ENCODE measurements at regions not wholly inside any gene's neighbourhood (a gene's known extent, or its start where the extent isn't known, plus 50 kb on each side); places are given as distances from the start of the nearest gene placed in this dataset.

- Histone ChIP-seq H3K4me1 (ENCODE audit: insufficient read depth) (no peaks in the 10 kb centered on the region), H3K4me3 (no peak overlapping the region), H3K79me2 (replicated peaks; ENCODE audit: insufficient read depth) (no peaks in the 10 kb centered on the region), H3F3A (replicated peaks; ENCODE audit: low read depth) (no peaks in the 10 kb centered on the region), H3K27me3 (ENCODE audit: insufficient read depth) (no peaks in the 10 kb centered on the region), H3K27ac (ENCODE audit: low read depth) (no peak overlapping the region), H4K20me1 (replicated peaks; ENCODE audit: insufficient read depth) (no peaks in the 10 kb centered on the region), H3K9me2 (ENCODE audit: insufficient read depth) (0 out of 2 replicates have a peak, but pooled peaks cover 8% of the 10 kb centered on the region), H3K36me3 (ENCODE audit: insufficient read depth) (no peaks in the 10 kb centered on the region), H2AFZ (no peak overlapping the region), H3K4me2 (no peak overlapping the region)
- DNase-seq (ENCODE audit: low spot score) (no peak), ATAC-seq (no peak)
- no peak for TF ChIP-seq STAT1 (IDR thresholded peaks at IDR 0.05; ENCODE audit: unreplicated experiment)
- TF ChIP-seq ZNF331 (CRISPR knock-in tag; IDR thresholded peaks at IDR 0.05; ENCODE audit: low read depth): no peak
- TF ChIP-seq ZNF114 (CRISPR knock-in tag; IDR thresholded peaks at IDR 0.05): no peak
- no peak for TF ChIP-seq EZH2 (IDR thresholded peaks at IDR 0.05; ENCODE audit: low read depth, unreplicated experiment)
- TF ChIP-seq ETS1 (IDR thresholded peaks at IDR 0.05): no peak
- no peak for TF ChIP-seq ZNF462 (CRISPR knock-in tag; IDR thresholded peaks at IDR 0.05)
- TF ChIP-seq REST (IDR thresholded peaks at IDR 0.05; ENCODE audit: unreplicated experiment): no peak
- TF ChIP-seq NANOG (IDR thresholded peaks at IDR 0.05; ENCODE audit: borderline replicate concordance): no peak
- no peak for TF ChIP-seq CTCF (conservative IDR thresholded peaks at IDR 0.05; ENCODE audit: low read depth in 2 of 2)
- TF ChIP-seq JUNB (IDR thresholded peaks at IDR 0.05; ENCODE audit: unreplicated experiment): no peak
- no peak for TF ChIP-seq POLR2AphosphoS5 (IDR thresholded peaks at IDR 0.05; ENCODE audit: low read depth)
- no peak for TF ChIP-seq CREB1 (CRISPR knock-in tag; IDR thresholded peaks at IDR 0.05; ENCODE audit: low read depth)
- Mint-ChIP-seq H3K36me3 (ENCODE audit: low read depth) (no peaks in the 10 kb centered on the region), H3K4me3 (no peak overlapping the region), H3K4me1 (no peaks in the 10 kb centered on the region), H3K27me3 (ENCODE audit: insufficient read depth, low read depth, poor library complexity) (peaks cover 7% of the 10 kb centered on the region), H3K27ac (no peak overlapping the region), H3K9me3 (no peaks in the 10 kb centered on the region)
Observed at GRCh38 chr11:115682888-115683287, 178.7 kb upstream of the CADM1 start.
